NB4 (cell line): ENCODE measurements at regions not wholly inside any gene's neighbourhood (a gene's known extent, or its start where the extent isn't known, plus 50 kb on each side); places are given as distances from the start of the nearest gene placed in this dataset.

ENCODE experiments used
- DNase-seq: peaks from one replicate; pipeline ENCODE4 v3.0.0; 2010; ENCODE audit warnings: low read depth
- H3K4me3 ChIP-seq: one replicate; pipeline ENCODE4 v1.5.1; 2011; ENCODE audit warnings: mild to moderate bottlenecking, low read depth, low read length, moderate library complexity
- MYC ChIP-seq: IDR thresholded peaks from 2 replicates; pipeline ENCODE4 v1.6.1; 2011; ENCODE audit warnings: low read depth, low read length
- POLR2A ChIP-seq: IDR thresholded peaks from 2 replicates; pipeline ENCODE4 v1.6.1; 2011; ENCODE audit warnings: mild to moderate bottlenecking; ENCODE audit not compliant: insufficient read length; ENCODE audit errors: extremely low read depth
- TF ChIP-seq, protein P1 (sequence below): IDR thresholded peaks from 2 replicates; pipeline ENCODE4 v1.6.1; 2011; ENCODE audit warnings: low read depth, low read length
- TF ChIP-seq, protein P2 (sequence below): IDR thresholded peaks from one replicate; pipeline ENCODE4 v1.5.1; 2012; ENCODE audit warnings: low read depth, low read length

DNA sequence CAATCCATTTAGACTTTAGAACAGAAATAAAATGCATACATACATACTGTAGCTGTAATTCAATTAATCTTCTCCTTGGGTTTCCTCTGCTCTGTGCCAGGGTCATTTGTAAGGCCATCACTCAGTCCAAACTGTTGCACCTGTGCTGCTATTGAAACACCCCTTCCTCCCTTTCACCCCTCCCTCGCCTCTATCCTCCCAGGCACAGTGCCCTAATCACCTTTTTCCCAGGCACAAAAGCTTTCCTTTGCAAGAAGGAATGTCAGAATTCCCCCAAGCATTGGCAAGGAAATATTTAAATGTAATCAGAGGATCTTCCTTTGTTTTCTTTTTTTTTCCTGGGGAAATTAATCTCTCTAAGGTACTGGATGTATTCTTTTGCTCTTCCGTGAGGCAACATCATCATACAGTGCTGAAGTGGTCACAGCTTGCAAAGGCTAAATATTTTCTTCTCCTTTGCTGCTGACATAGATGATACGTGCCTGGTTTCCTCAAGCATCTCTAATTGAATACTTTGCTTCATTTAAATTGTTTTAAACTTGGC is 339.3 kb upstream of the NR5A2 start:
- TF ChIP-seq MYC (no peak), POLR2A (no peak)
- TF ChIP-seq, protein P1, sequence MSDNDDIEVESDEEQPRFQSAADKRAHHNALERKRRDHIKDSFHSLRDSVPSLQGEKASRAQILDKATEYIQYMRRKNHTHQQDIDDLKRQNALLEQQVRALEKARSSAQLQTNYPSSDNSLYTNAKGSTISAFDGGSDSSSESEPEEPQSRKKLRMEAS = no peak
- TF ChIP-seq, protein P2, sequence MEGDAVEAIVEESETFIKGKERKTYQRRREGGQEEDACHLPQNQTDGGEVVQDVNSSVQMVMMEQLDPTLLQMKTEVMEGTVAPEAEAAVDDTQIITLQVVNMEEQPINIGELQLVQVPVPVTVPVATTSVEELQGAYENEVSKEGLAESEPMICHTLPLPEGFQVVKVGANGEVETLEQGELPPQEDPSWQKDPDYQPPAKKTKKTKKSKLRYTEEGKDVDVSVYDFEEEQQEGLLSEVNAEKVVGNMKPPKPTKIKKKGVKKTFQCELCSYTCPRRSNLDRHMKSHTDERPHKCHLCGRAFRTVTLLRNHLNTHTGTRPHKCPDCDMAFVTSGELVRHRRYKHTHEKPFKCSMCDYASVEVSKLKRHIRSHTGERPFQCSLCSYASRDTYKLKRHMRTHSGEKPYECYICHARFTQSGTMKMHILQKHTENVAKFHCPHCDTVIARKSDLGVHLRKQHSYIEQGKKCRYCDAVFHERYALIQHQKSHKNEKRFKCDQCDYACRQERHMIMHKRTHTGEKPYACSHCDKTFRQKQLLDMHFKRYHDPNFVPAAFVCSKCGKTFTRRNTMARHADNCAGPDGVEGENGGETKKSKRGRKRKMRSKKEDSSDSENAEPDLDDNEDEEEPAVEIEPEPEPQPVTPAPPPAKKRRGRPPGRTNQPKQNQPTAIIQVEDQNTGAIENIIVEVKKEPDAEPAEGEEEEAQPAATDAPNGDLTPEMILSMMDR = no peak
- DNase-seq = no peak
- H3K4me3 ChIP-seq = no peak overlapping the region

DNA sequence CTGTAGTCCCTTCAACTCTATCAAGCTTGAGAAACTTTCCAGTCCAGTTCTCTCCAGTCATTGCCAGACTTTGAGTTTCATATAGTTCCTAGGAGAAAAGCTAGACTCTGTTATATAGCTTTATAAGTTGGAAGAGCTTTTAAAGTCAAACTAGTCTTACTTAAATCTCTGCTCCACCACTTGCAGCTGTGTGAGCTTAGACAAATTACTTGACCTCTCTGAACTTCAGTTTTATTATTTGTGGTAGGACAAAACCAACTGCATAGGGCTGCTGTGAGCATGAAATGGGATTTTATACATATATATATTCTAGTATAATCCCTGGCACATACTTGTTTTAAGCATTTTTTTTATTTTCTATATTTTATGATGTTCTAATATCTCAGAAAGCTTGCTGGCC is 338.7 kb upstream of the NR5A2 start:
- TF ChIP-seq, protein P1 = no peak
- no peak for TF ChIP-seq MYC
- TF ChIP-seq POLR2A = no peak
- TF ChIP-seq, protein P2 = no peak
- H3K4me3 ChIP-seq = no peak overlapping the region
- no peak for DNase-seq

DNA sequence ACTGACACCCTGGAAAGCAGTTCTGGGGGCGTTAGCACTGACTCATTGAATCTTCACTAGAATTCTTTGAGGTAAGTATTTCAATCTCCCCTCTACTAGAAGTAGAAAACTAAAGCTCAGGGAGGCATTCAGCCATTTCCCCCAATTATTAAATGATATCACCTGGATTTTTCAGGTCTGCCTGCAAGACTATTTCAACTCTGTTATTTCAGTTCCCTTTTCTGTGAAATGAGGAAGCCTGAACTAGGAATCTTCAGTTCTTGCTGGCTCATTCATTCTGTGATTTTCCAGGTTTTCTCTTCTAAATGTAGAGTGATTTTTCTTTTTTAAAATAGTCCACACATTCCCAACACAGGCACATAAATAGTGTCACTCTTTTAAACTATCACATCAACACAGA is 337.0 kb upstream of the NR5A2 start:
- no peak overlapping the region for H3K4me3 ChIP-seq
- DNase-seq = peak; percentile 17
- TF ChIP-seq, protein P2 = no peak
- TF ChIP-seq MYC (no peak), POLR2A (no peak)
- TF ChIP-seq, protein P1 = no peak

DNA sequence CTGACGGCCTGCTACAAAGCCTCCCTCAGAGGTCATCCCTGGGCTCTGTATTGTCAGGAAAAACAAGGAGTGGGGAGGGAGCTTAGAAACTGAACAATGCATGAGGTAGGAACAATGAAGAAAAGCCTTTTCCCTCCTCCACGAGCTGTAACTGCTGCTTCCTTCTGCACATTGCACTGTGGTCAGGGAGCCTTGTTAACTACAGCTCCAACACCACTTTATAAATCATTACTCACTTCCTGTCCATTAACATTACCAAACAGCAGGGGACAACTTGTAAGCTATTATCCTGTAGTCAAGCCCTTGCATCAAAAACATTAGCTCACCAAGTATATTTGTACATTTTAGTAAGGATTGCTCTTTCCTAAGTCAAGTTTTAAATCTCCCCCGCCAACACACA is 336.0 kb upstream of the NR5A2 start:
- DNase-seq = peak; percentile 92
- TF ChIP-seq, protein P1 = peak; percentile 64
- no peak for TF ChIP-seq POLR2A
- peak; percentile 41; the same call in 1 of the 2 replicates for TF ChIP-seq MYC
- TF ChIP-seq, protein P2 = no peak
- no peak overlapping the region for H3K4me3 ChIP-seq

DNA sequence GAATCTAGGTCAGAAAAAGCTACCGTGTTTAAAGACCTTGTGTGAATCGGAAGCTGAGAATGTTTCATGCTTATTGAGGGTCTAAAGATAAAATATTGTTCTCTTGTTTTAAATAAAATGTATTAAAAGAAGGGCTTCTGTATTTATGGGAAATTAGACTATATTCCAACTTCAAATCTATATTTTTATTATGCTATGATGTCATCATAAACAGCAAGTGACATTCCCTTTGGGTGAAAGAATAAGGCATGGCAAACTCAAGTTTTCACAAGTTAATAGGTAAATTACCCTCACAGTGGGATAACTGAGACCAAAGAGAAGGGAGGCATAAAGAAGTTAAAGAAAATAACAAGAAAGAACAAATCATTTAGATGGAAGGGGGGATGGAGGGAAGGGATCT is 333.8 kb upstream of the NR5A2 start:
- no peak for DNase-seq
- no peak for TF ChIP-seq MYC
- TF ChIP-seq POLR2A = no peak
- TF ChIP-seq, protein P2 = no peak
- TF ChIP-seq, protein P1 = no peak
- H3K4me3 ChIP-seq = no peak overlapping the region
